Vagina (tissue), 2 donors: ENCODE measurements at regions not wholly inside any gene's neighbourhood (a gene's known extent, or its start where the extent isn't known, plus 50 kb on each side); places are given as distances from the start of the nearest gene placed in this dataset.

Experiments
- DNase-seq, 2 donors: peaks; one replicate each; pipeline ENCODE4 v3.0.0-alpha.2; 2017; ENCODE audit errors: extremely low spot score in 2 of 2
- H3K27ac ChIP-seq: fragments of 200-600 bp; sonication (generic); one replicate; pipeline ENCODE4 v1.5.1; 2019
- H3K27me3 ChIP-seq: fragments of 200-600 bp; sonication (generic); one replicate; pipeline ENCODE4 v1.5.1; 2019
- H3K36me3 ChIP-seq, 2 donors: fragments of 200-600 bp; sonication (generic); one replicate each; pipeline ENCODE4 v1.5.1; 2017 to 2019
- H3K4me1 ChIP-seq: fragments of 200-600 bp; sonication (generic); one replicate; pipeline ENCODE4 v1.5.1; 2019
- H3K4me3 ChIP-seq, 2 donors: fragments of 200-600 bp; sonication (generic); 1 replicate in 1 of 2; 2 replicates in 1 of 2; pipeline ENCODE4 v1.5.1; 2016 to 2019
- H3K9me3 ChIP-seq: fragments of 200-600 bp; sonication (generic); one replicate; pipeline ENCODE4 v1.5.1; 2019
- CTCF ChIP-seq, 3 experiments: fragments of 450-650 bp in 2 of 3; fragments of 200-600 bp in 1 of 3; sonication (generic) in 1 of 3; IDR thresholded peaks; one replicate each; pipeline ENCODE4 v1.5.1; 2017 to 2019; ENCODE audit warnings: antibody characterized with exemption in 3 of 3, mild to moderate bottlenecking in 2 of 3, moderate library complexity in 2 of 3
- POLR2A ChIP-seq, 2 donors: fragments of 450-650 bp; IDR thresholded peaks; one replicate each; pipeline ENCODE4 v1.6.1; 2017; ENCODE audit warnings: antibody characterized with exemption in 2 of 2, mild to moderate bottlenecking in 2 of 2, moderate library complexity in 2 of 2
- POLR2AphosphoS5 ChIP-seq, 2 donors: sonication (generic); formaldehyde crosslinking; IDR thresholded peaks; one replicate each; pipeline ENCODE4 v1.9.0; 2017; ENCODE audit warnings: antibody characterized with exemption in 2 of 2, mild to moderate bottlenecking in 2 of 2, low read depth in 1 of 2; ENCODE audit not compliant: insufficient read depth in 1 of 2
- intact Hi-C: fragments of 100-400 bp; cut with DNase I; formaldehyde crosslinking; loops from one replicate; pipeline ENCODE4 v1.15.1; 2023

GRCh38 chr2:144615866-144616565, 96.1 kb upstream of the ZEB2 start:
- Histone ChIP-seq H3K4me3 (no peak overlapping the region), H3K36me3 (no peaks in the 10 kb centered on the region), H3K4me1 (no peaks in the 10 kb centered on the region), H3K27ac (no peak overlapping the region), H3K9me3 (no peaks in the 10 kb centered on the region), H3K27me3 (no peaks in the 10 kb centered on the region)
- no peak for DNase-seq
- intact Hi-C loops: no loop called here
- TF ChIP-seq POLR2A (IDR thresholded peaks at IDR 0.05): no peak
- no peak for TF ChIP-seq CTCF (IDR thresholded peaks at IDR 0.05)
- no peak for TF ChIP-seq POLR2AphosphoS5 (IDR thresholded peaks at IDR 0.05; ENCODE audit: insufficient read depth in 1 of 2, low read depth in 1 of 2)

GRCh38 chr2:144607891-144608521, 88.1 kb upstream of the ZEB2 start:
- H3K4me1 ChIP-seq: no peaks in the 10 kb centered on the region
- H3K9me3 ChIP-seq: no peaks in the 10 kb centered on the region
- no peaks in the 10 kb centered on the region for H3K27me3 ChIP-seq
- intact Hi-C loops: no loop called here
- H3K4me3 ChIP-seq: no peak overlapping the region
- DNase-seq: no peak
- no peaks in the 10 kb centered on the region for H3K36me3 ChIP-seq
- H3K27ac ChIP-seq: no peak overlapping the region
- no peak for TF ChIP-seq POLR2A (IDR thresholded peaks at IDR 0.05)
- TF ChIP-seq CTCF (IDR thresholded peaks at IDR 0.05): no peak
- TF ChIP-seq POLR2AphosphoS5 (IDR thresholded peaks at IDR 0.05; ENCODE audit: insufficient read depth in 1 of 2, low read depth in 1 of 2): no peak

DNA sequence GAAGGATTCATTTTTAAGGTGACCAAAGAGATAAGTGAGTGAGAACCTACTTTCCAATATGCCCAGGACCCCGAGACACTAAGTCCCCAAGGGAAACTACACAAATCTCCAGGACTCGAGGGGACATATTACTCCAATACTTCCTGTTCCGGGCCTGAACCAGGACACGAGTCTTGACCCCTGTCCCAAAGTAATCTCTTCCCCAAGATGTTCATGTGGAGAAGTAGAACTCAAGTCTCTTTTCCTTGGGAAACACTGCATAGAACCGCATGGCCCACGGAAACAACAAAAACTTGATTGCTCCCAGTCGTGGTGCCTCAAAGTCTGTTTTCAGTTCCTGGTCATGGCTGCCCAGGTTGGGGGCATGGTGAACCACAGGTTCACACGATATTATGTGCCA, 87.2 kb upstream of the ZEB2 start:
- Histone ChIP-seq H3K36me3 (no peaks in the 10 kb centered on the region), H3K9me3 (no peaks in the 10 kb centered on the region), H3K4me3 (no peak overlapping the region), H3K27me3 (no peaks in the 10 kb centered on the region), H3K27ac (no peak overlapping the region), H3K4me1 (no peaks in the 10 kb centered on the region)
- TF ChIP-seq CTCF (IDR thresholded peaks at IDR 0.05): no peak
- no peak for TF ChIP-seq POLR2A (IDR thresholded peaks at IDR 0.05)
- TF ChIP-seq POLR2AphosphoS5 (IDR thresholded peaks at IDR 0.05; ENCODE audit: insufficient read depth in 1 of 2, low read depth in 1 of 2): no peak
- intact Hi-C loops: no loop called here
- DNase-seq: no peak

- no peaks in the 10 kb centered on the region for H3K36me3 ChIP-seq
- intact Hi-C loops: no loop called here
- TF ChIP-seq POLR2AphosphoS5 (IDR thresholded peaks at IDR 0.05; ENCODE audit: insufficient read depth in 1 of 2, low read depth in 1 of 2) (no peak), CTCF (IDR thresholded peaks at IDR 0.05) (no peak), POLR2A (IDR thresholded peaks at IDR 0.05) (no peak)
- no peak for DNase-seq
- no peak overlapping the region for H3K4me3 ChIP-seq
- H3K9me3 ChIP-seq: no peaks in the 10 kb centered on the region
- H3K27ac ChIP-seq: no peak overlapping the region
- H3K4me1 ChIP-seq: no peaks in the 10 kb centered on the region
- no peaks in the 10 kb centered on the region for H3K27me3 ChIP-seq
Measured at GRCh38 chr2:144606466-144607095, 86.7 kb upstream of the ZEB2 start.
